SU-DHL-6 (cell line): ENCODE measurements at regions not wholly inside any gene's neighbourhood (a gene's known extent, or its start where the extent isn't known, plus 50 kb on each side); places are given as distances from the start of the nearest gene placed in this dataset.

Source experiments
- H2AFZ ChIP-seq: fragments of 200-600 bp; sonication (generic); 2 replicates; pipeline ENCODE4 v1.6.1; 2014; ENCODE audit warnings: low read depth, mild to moderate bottlenecking, moderate library complexity, mixed read lengths, antibody characterized with exemption, low read length; ENCODE audit not compliant: severe bottlenecking
- H3F3A ChIP-seq: fragments of 200-600 bp; shearing (Covaris generic); 2 replicates; pipeline ENCODE4 v1.6.0; 2016; ENCODE audit warnings: antibody characterized with exemption, mild to moderate bottlenecking; ENCODE audit not compliant: insufficient read depth
- H3K27ac ChIP-seq: fragments of 200-600 bp; sonication (generic); 2 replicates; pipeline ENCODE4 v1.5.1; 2016; ENCODE audit warnings: low read depth, mild to moderate bottlenecking, low read length, moderate library complexity, mixed read lengths
- H3K27me3 ChIP-seq: fragments of 200-600 bp; sonication (generic), shearing (Covaris generic); 2 replicates; pipeline ENCODE4 v1.6.0; 2014; ENCODE audit warnings: mild to moderate bottlenecking, low read length
- H3K36me3 ChIP-seq: fragments of 200-600 bp; sonication (generic); 2 replicates; pipeline ENCODE4 v1.6.1; 2014; ENCODE audit warnings: mild to moderate bottlenecking, low read length, mixed read lengths
- H3K4me2 ChIP-seq: fragments of 300-600, 200-600 bp; shearing (Covaris generic), sonication (generic); 2 replicates; pipeline ENCODE4 v1.6.0; 2014; ENCODE audit warnings: low read length, low read depth, mild to moderate bottlenecking; ENCODE audit not compliant: poor library complexity, severe bottlenecking
- H3K4me3 ChIP-seq: fragments of 200-600 bp; sonication (generic); 2 replicates; pipeline ENCODE4 v1.5.1; 2014; ENCODE audit warnings: antibody characterized with exemption, low read length, mild to moderate bottlenecking, mixed read lengths; ENCODE audit not compliant: insufficient read depth, poor library complexity, severe bottlenecking
- H3K79me2 ChIP-seq: fragments of 200-600 bp; sonication (generic); 2 replicates; pipeline ENCODE4 v1.6.1; 2014; ENCODE audit warnings: mild to moderate bottlenecking, low read length, moderate library complexity; ENCODE audit not compliant: insufficient read depth
- H3K9ac ChIP-seq: fragments of 200-600 bp; sonication (generic); 2 replicates; pipeline ENCODE4 v1.7.0; 2014; ENCODE audit warnings: mild to moderate bottlenecking, low read length
- H3K9me2 ChIP-seq: fragments of 200-600 bp; sonication (generic); replicated peaks from 2 replicates; pipeline ENCODE4 v1.6.1; 2014; ENCODE audit warnings: low read length; ENCODE audit not compliant: insufficient read depth
- H3K9me3 ChIP-seq: fragments of 200-600 bp; sonication (generic); 2 replicates; pipeline ENCODE4 v1.6.1; 2014; ENCODE audit warnings: low read length, mixed read lengths; ENCODE audit not compliant: insufficient read depth
- H4K20me1 ChIP-seq: fragments of 200-600 bp; sonication (generic); 2 replicates; pipeline ENCODE4 v1.6.1; 2014; ENCODE audit warnings: low read depth, mild to moderate bottlenecking, antibody characterized with exemption, low read length, moderate library complexity, mixed read lengths
- EZH2phosphoT487 ChIP-seq: fragments of 200-600 bp; sonication (generic), shearing (Covaris generic); conservative IDR thresholded peaks from 2 replicates; pipeline ENCODE4 v1.6.1; 2018; ENCODE audit warnings: mild to moderate bottlenecking, antibody characterized with exemption, low read length, moderate library complexity, mixed read lengths
- TF ChIP-seq, protein P1 (sequence below): fragments of 200-600 bp; sonication (generic); IDR thresholded peaks from one replicate; pipeline ENCODE4 v1.5.1; 2017; ENCODE audit warnings: antibody characterized with exemption, mild to moderate bottlenecking, low read length, moderate library complexity; ENCODE audit not compliant: insufficient read depth, poor library complexity, severe bottlenecking

DNA sequence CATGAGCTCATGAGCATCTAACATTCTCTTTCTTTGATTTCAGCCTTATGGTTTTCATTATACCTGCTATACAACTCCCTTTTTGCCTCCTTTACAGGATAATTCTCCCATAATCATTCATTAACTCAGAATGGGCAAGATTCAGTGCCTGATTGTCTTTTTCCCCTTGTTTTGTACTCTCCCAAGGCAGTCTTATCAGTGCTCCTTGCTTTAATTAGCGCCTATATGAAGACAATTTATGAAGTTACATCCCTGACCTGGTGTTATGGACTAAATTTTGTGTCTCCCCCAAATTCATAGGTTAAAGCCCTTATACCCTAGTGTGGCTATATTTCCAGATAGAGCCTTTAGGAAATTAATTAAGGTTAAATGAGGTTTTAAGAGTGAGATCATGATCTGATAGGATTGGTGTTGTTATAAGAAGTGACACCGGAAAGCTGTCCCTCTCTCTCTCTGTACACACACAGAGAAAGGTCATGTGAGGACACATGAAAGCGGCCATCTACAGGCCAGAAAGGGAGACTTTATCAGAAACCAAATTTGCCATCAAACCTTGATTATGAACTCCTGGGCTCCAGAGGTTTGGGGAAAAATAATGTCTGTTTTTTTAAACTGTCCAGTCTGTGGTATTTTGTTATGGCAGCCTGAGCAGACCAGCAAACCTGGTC lies 185.8 kb upstream of the CHODL start:
- H3K9me3 ChIP-seq: no peaks in the 10 kb centered on the region
- no peaks in the 10 kb centered on the region for H3K36me3 ChIP-seq
- TF ChIP-seq, protein P1, sequence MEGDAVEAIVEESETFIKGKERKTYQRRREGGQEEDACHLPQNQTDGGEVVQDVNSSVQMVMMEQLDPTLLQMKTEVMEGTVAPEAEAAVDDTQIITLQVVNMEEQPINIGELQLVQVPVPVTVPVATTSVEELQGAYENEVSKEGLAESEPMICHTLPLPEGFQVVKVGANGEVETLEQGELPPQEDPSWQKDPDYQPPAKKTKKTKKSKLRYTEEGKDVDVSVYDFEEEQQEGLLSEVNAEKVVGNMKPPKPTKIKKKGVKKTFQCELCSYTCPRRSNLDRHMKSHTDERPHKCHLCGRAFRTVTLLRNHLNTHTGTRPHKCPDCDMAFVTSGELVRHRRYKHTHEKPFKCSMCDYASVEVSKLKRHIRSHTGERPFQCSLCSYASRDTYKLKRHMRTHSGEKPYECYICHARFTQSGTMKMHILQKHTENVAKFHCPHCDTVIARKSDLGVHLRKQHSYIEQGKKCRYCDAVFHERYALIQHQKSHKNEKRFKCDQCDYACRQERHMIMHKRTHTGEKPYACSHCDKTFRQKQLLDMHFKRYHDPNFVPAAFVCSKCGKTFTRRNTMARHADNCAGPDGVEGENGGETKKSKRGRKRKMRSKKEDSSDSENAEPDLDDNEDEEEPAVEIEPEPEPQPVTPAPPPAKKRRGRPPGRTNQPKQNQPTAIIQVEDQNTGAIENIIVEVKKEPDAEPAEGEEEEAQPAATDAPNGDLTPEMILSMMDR: no peak
- TF ChIP-seq EZH2phosphoT487: no peak

DNA sequence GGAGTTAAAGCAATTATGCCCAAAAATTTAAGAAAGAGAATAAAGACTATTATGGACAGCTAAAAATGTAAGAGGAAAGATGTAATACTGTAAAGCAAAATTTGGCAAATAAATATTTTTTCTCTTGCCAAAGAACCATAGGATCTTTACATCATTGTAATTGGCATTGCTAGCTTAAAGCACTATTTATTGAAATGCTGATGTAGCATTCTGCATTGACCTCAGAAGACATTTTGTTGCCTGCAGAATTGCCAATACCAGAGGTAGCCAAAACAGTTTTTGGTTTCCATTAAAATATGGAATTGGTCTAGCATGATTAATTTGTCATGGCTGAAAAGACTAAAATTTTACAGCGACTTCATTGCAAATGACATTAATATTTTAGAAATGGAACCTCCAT lies 191.5 kb upstream of the CHODL start:
- no peaks in the 10 kb centered on the region for H3K27me3 ChIP-seq
- H3K9me3 ChIP-seq: no peaks in the 10 kb centered on the region
- no peaks in the 10 kb centered on the region for H3K36me3 ChIP-seq
- H3K4me2 ChIP-seq: no peak overlapping the region
- no peaks in the 10 kb centered on the region for H3K79me2 ChIP-seq
- no peaks in the 10 kb centered on the region for H4K20me1 ChIP-seq
- no peak overlapping the region for H3K9ac ChIP-seq
- no peaks in the 10 kb centered on the region for H3F3A ChIP-seq
- no peaks in the 10 kb centered on the region for H3K9me2 ChIP-seq
- H2AFZ ChIP-seq: no peak overlapping the region
- TF ChIP-seq, protein P1: no peak
- no peak for TF ChIP-seq EZH2phosphoT487
- no peak overlapping the region for H3K4me3 ChIP-seq
- H3K27ac ChIP-seq: no peak overlapping the region

More for the DNA sequence above, 185.8 kb upstream of the CHODL start:
- H3K27ac ChIP-seq: no peak overlapping the region
- H3F3A ChIP-seq: no peaks in the 10 kb centered on the region
- H4K20me1 ChIP-seq: no peaks in the 10 kb centered on the region
- H3K4me3 ChIP-seq: no peak overlapping the region
- no peak overlapping the region for H2AFZ ChIP-seq
- no peaks in the 10 kb centered on the region for H3K27me3 ChIP-seq
- H3K9ac ChIP-seq: no peak overlapping the region
- H3K9me2 ChIP-seq: no peaks in the 10 kb centered on the region
- no peak overlapping the region for H3K4me2 ChIP-seq
- H3K79me2 ChIP-seq: no peaks in the 10 kb centered on the region

DNA sequence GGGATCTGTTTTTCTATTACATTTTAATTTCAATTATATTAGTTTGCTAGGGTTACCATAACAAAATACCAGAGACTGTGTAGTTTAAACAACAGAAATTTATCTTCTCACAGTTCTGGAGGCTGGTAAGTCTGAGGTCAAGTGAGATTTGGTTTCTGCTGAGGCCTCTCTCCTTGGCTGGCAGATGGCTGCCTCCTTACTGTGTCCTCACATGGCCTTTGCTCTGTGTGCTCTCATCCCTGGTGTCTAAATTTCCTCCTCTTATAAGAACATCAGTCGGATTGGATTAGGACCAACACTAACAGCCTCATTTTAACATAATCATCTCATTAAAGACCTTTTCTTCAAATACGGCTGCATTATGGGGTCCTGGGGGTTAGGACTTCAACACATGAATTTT lies 195.2 kb upstream of the CHODL start:
- H3K9me2 ChIP-seq: no peaks in the 10 kb centered on the region
- H3K9ac ChIP-seq: no peak overlapping the region
- H3K36me3 ChIP-seq: no peaks in the 10 kb centered on the region
- no peaks in the 10 kb centered on the region for H3K27me3 ChIP-seq
- no peaks in the 10 kb centered on the region for H3F3A ChIP-seq
- no peak overlapping the region for H3K4me3 ChIP-seq
- no peaks in the 10 kb centered on the region for H4K20me1 ChIP-seq
- no peak overlapping the region for H3K4me2 ChIP-seq
- TF ChIP-seq, protein P1: no peak
- no peak for TF ChIP-seq EZH2phosphoT487
- H2AFZ ChIP-seq: no peak overlapping the region
- H3K9me3 ChIP-seq: no peaks in the 10 kb centered on the region
- H3K27ac ChIP-seq: no peak overlapping the region
- no peaks in the 10 kb centered on the region for H3K79me2 ChIP-seq

DNA sequence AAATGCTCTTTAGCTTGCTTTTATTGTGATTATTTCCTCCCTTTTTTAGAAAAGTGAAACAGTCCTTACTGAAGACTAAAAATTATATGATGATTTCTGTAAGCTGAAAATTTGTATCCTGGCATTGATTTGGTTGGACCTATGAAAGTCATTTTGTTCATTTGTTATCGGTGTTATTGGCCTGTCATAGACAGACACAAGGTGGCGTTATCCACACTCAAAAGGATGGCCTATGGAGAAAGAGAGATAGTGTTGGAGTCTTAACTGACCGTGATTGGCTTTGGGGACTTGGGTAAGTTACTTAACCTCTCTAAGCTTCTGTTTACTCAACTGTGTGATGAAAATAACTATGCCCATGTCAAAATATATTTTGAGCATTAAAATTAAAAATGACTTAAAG lies 203.6 kb upstream of the CHODL start:
- Histone ChIP-seq H3K4me3 (no peak overlapping the region), H3K27ac (no peak overlapping the region), H3K4me2 (no peak overlapping the region), H3K36me3 (no peaks in the 10 kb centered on the region), H3K79me2 (no peaks in the 10 kb centered on the region), H3F3A (no peaks in the 10 kb centered on the region), H3K9me2 (no peaks in the 10 kb centered on the region), H3K27me3 (no peaks in the 10 kb centered on the region), H3K9me3 (no peaks in the 10 kb centered on the region), H4K20me1 (no peaks in the 10 kb centered on the region), H2AFZ (no peak overlapping the region), H3K9ac (no peak overlapping the region)
- TF ChIP-seq, protein P1: peak; percentile 61
- no peak for TF ChIP-seq EZH2phosphoT487
